H7 (cell line): ENCODE measurements at regions not wholly inside any gene's neighbourhood (a gene's known extent, or its start where the extent isn't known, plus 50 kb on each side); places are given as distances from the start of the nearest gene placed in this dataset.
A peak's percentile ranks its signal among the peaks of the same experiment; 100 is the strongest.
"Not testable (repeated sequence)": the region's sequence is repeated elsewhere in the genome, so short reads cannot be mapped to it uniquely, and the experiment has no call there.

Source experiments
- DNase-seq: peaks from one replicate; pipeline ENCODE4 v3.0.0; 2012
- H3K27me3 ChIP-seq: 2 replicates; pipeline ENCODE4 v1.6.0; 2011; ENCODE audit warnings: mild to moderate bottlenecking, low read length; ENCODE audit not compliant: control insufficient read depth, insufficient read depth
- H3K36me3 ChIP-seq: replicated peaks from 2 replicates; pipeline ENCODE4 v1.5.1; 2011; ENCODE audit warnings: low read length; ENCODE audit not compliant: control insufficient read depth, insufficient read depth
- H3K4me3 ChIP-seq: 2 replicates; pipeline ENCODE4 v1.5.1; 2011; ENCODE audit warnings: low read depth, mild to moderate bottlenecking, control low read depth, low read length, moderate library complexity; ENCODE audit not compliant: insufficient read depth

- Histone ChIP-seq H3K4me3 (no peak overlapping the region), H3K27me3 (no peaks in the 10 kb centered on the region), H3K36me3 (peaks cover 20% of the 10 kb centered on the region)
- no peak for DNase-seq
Measured at GRCh38 chr5:18660511-18660910, 1026.3 kb downstream of the TAF11L14 start.

- Histone ChIP-seq H3K27me3 (no peaks in the 10 kb centered on the region), H3K36me3 (peaks cover 20% of the 10 kb centered on the region), H3K4me3 (no peak overlapping the region)
- no peak for DNase-seq
Measured at GRCh38 chr5:18662231-18662630, 1028.0 kb downstream of the TAF11L14 start.

DNA sequence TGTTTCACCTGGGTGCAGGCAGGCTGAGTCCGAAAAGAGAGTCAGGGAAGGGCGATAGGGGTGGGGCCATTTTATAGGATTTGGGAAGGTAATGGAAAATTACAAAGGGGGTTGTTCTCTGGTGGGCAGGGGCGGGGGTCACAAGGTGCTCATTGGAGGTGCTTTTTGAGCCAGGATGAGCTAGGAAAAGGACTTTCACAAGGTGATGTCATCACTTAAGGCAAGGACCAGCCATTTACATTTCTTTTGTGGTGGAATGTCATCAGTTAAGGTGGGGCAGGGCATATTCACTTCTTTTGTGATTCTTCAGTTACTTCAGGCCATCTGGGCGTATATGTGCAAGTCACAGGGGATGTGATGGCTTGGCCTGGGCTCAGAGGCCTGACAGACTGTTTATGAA, 1040.0 kb downstream of the TAF11L14 start:
- not testable (repeated sequence) for H3K36me3 ChIP-seq, H3K27me3 ChIP-seq, DNase-seq
- H3K4me3 ChIP-seq = peak overlapping the region; percentile 53

- DNase-seq = no peak
- Histone ChIP-seq H3K36me3 (no peaks in the 10 kb centered on the region), H3K4me3 (no peak overlapping the region), H3K27me3 (no peaks in the 10 kb centered on the region)
Measured at GRCh38 chr5:18675041-18675440, 1040.8 kb downstream of the TAF11L14 start.

DNA sequence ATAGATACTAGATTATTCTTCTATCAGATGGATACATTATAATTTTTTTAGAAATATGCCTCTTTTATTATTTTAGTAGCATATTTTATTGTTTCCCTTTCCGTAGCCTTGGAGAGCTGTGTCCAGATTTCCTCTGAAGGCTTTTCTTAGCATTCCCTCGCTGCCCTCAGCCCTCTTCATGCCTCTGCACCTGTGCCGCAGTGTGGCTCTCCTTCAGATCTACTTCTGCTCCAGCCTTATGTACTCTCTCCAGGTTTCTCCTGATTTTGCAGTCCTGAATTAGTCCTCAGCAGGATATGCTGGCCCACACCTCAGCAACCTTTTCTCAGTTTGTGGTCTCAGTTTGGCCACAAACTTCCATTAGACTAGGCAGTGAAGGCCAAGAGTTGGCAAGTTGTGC, 1052.0 kb downstream of the TAF11L14 start:
- Histone ChIP-seq H3K27me3 (no peaks in the 10 kb centered on the region), H3K36me3 (no peaks in the 10 kb centered on the region), H3K4me3 (no peak overlapping the region)
- no peak for DNase-seq

DNA sequence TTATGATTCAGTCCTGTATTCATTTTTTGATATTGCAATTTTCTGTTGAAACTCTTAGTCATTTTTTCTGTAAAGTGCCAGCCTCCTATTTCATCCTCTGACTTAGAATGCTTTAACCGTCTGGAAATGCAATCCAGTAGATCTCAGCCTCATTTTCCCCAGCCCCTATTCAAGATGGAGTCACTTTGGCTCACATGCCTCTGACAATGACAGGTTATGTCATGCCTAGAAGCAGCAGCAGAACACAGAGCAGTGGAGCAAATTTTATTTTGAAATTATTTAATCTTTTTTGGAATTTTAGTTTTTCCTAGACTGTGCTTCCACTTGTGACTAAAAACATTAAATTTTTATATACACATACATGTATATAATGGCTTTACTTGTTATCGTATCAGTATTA, 1053.2 kb downstream of the TAF11L14 start:
- H3K4me3 ChIP-seq = no peak overlapping the region

GRCh38 chr5:18699681-18700080, 1065.4 kb downstream of the TAF11L14 start:
- no peaks in the 10 kb centered on the region for H3K27me3 ChIP-seq
- no peak overlapping the region for H3K4me3 ChIP-seq
- no peak for DNase-seq
- H3K36me3 ChIP-seq = no peaks in the 10 kb centered on the region

More for the DNA sequence above, 1053.2 kb downstream of the TAF11L14 start:
- no peaks in the 10 kb centered on the region for H3K27me3 ChIP-seq
- no peaks in the 10 kb centered on the region for H3K36me3 ChIP-seq
- DNase-seq = no peak

GRCh38 chr5:18702821-18703220, 1068.6 kb downstream of the TAF11L14 start:
- Histone ChIP-seq H3K27me3 (no peaks in the 10 kb centered on the region; the same call in 1 of the 2 replicates), H3K4me3 (no peak overlapping the region), H3K36me3 (no peaks in the 10 kb centered on the region)
- DNase-seq = no peak

GRCh38 chr5:18712936-18713485, 1078.8 kb downstream of the TAF11L14 start:
- no peak overlapping the region for H3K4me3 ChIP-seq
- H3K36me3 ChIP-seq = no peaks in the 10 kb centered on the region
- H3K27me3 ChIP-seq = no peaks in the 10 kb centered on the region
- DNase-seq = no peak

DNA sequence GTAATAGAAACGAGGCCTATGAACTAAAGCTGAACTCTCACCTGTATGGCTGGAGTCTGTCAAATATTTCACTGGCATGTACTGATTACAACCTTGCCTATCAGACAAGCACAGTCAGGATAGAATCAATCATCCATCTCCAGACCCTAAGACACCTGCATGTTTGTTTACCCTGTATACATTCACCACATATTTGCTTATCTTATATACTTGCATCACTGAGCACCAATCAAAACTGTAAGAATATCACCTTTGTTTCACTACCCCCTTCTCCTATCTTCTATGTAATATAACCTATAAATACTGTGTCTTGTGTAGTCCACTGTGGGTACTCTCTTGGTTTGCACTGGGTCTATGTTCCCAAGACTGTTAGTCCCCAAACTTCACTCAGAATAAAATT, 1085.7 kb downstream of the TAF11L14 start:
- H3K36me3 ChIP-seq = no peaks in the 10 kb centered on the region
- H3K4me3 ChIP-seq = no peak overlapping the region
- DNase-seq = no peak
- no peaks in the 10 kb centered on the region for H3K27me3 ChIP-seq

GRCh38 chr5:18732556-18733479, 1098.6 kb downstream of the TAF11L14 start:
- DNase-seq = no peak
- Histone ChIP-seq H3K27me3 (no peaks in the 10 kb centered on the region), H3K4me3 (no peak overlapping the region), H3K36me3 (no peaks in the 10 kb centered on the region)

DNA sequence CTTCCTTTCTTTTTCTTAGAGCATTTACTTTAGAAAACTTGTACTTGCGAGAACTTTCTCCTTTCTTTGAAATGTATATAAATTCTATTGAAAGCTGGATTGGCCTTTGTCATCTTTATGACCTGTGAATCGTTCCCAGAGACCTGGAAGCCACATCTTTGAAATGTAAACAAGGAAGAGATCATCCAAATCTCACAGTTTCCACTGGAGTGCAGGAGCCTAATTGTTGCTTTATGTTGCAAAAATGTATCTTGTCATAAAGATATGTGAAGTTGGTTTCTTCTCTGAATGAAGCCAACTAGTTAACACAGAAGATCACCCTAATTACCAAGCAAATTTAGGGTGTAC, 1101.8 kb downstream of the TAF11L14 start:
- no peak for DNase-seq
- Histone ChIP-seq H3K4me3 (no peak overlapping the region), H3K36me3 (no peaks in the 10 kb centered on the region), H3K27me3 (no peaks in the 10 kb centered on the region)

GRCh38 chr5:18736736-18737135, 1102.5 kb downstream of the TAF11L14 start:
- not testable (repeated sequence) for H3K27me3 ChIP-seq, H3K36me3 ChIP-seq, H3K4me3 ChIP-seq, DNase-seq

DNA sequence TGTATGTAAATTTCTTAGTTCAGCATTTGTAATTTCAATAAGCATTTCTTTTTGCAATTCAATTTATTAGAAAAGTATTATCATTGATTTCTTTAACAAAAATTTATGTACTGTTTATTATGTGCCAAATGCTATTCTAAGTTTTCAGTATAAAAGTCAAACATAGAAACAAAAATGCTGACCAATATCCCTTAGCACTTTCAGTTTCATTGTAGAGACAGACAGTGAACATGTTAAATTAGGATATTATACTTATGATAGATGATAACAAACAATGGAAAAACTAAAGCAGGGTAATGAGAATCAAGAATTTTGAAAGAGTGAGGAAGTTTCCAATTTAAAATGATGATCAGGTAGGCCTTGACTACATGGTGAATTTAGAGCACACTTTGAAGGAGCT, 1106.0 kb downstream of the TAF11L14 start:
- H3K36me3 ChIP-seq = no peaks in the 10 kb centered on the region; the same call in 1 of the 2 replicates
- H3K27me3 ChIP-seq = no peaks in the 10 kb centered on the region
- no peak for DNase-seq
- H3K4me3 ChIP-seq = no peak overlapping the region

DNA sequence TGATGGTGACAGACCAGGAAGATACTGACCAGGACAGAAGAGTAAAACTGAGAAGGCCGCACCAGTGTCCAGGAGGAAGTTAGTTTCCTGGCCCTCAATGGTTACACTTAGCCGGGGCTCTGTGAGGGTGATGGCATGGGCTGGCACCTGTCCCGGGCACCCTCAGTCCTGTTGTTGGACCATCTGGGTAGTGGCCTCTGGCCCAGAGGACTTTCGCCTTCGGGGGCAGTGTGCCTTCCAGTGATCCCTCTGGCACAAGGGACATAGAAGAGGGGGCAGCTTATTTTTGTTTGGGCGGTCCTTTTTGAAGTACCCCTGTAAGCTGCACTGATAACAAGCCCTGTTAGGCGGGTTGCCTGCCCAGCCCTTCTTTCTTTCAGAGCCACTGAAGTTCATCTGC, 1108.6 kb downstream of the TAF11L14 start:
- DNase-seq = no peak
- Histone ChIP-seq H3K4me3 (no peak overlapping the region), H3K36me3 (no peaks in the 10 kb centered on the region; the same call in 1 of the 2 replicates), H3K27me3 (no peaks in the 10 kb centered on the region)
